Stimulated activated memory B cell treated with anti-CD40 and anti-IgM and Interleukin-4, amounts not matched to agents 10 μg/mL and 1 μg/mL and 100 μg/mL, for 72 hours (primary cell): ENCODE measurements at regions not wholly inside any gene's neighbourhood (a gene's known extent, or its start where the extent isn't known, plus 50 kb on each side); places are given as distances from the start of the nearest gene placed in this dataset.
"Not testable (repeated sequence)": the region's sequence is repeated elsewhere in the genome, so short reads cannot be mapped to it uniquely, and the experiment has no call there.

Experiments
- ATAC-seq: fragments of 150-1000 bp; cut with Tn5 transposase; 2 replicates; pipeline ENCODE4 v1.10.0; 2021
- H3K27ac Mint-ChIP-seq: one replicate; pipeline ENCODE4 v1.8.0; 2022; ENCODE audit warnings: mild to moderate bottlenecking, mixed read lengths
- H3K27me3 Mint-ChIP-seq: one replicate; pipeline ENCODE4 v1.8.0; 2022; ENCODE audit warnings: mixed read lengths
- H3K36me3 Mint-ChIP-seq: one replicate; pipeline ENCODE4 v1.8.0; 2022; ENCODE audit warnings: mixed read lengths
- H3K4me1 Mint-ChIP-seq: one replicate; pipeline ENCODE4 v1.8.0; 2022; ENCODE audit warnings: mixed read lengths
- H3K4me3 Mint-ChIP-seq: one replicate; pipeline ENCODE4 v1.8.0; 2022; ENCODE audit warnings: mild to moderate bottlenecking, moderate library complexity, mixed read lengths
- H3K9me3 Mint-ChIP-seq: one replicate; pipeline ENCODE4 v1.8.0; 2022; ENCODE audit warnings: mixed read lengths

- H3K9me3 Mint-ChIP-seq = no peaks in the 10 kb centered on the region
- H3K4me1 Mint-ChIP-seq = no peaks in the 10 kb centered on the region
- H3K36me3 Mint-ChIP-seq = no peaks in the 10 kb centered on the region
- no peak overlapping the region for H3K27ac Mint-ChIP-seq
- H3K4me3 Mint-ChIP-seq = no peak overlapping the region
- no peak for ATAC-seq
- H3K27me3 Mint-ChIP-seq = no peaks in the 10 kb centered on the region
Measured at GRCh38 chr2:192578780-192579179, 384.0 kb upstream of the TMEFF2 start.

GRCh38 chr2:192577706-192578105 lies 383.0 kb upstream of the TMEFF2 start:
- no peaks in the 10 kb centered on the region for H3K9me3 Mint-ChIP-seq
- ATAC-seq = no peak
- no peak overlapping the region for H3K4me3 Mint-ChIP-seq
- H3K27me3 Mint-ChIP-seq = no peaks in the 10 kb centered on the region
- H3K27ac Mint-ChIP-seq = no peak overlapping the region
- no peaks in the 10 kb centered on the region for H3K4me1 Mint-ChIP-seq
- no peaks in the 10 kb centered on the region for H3K36me3 Mint-ChIP-seq

DNA sequence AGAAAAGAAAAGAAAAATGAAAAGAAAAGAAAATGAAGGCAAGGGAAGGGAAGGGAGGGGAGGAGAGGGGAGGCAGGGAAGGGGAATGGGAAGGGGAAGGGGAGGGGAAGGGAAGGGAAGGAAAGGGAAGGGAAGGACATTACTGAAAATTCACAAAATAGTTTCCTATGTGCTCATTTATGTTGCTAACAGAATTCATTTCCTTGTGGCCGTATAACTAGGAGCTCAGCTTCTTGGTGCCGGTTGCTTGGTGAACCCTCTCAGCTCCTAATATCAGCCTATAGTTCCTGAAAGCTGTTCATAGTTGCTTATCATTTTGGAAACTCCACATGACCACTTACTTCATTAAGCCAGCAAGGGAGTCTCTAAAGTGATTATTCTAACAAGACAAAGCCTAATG lies 379.8 kb upstream of the TMEFF2 start:
- Mint-ChIP-seq H3K36me3 (no peaks in the 10 kb centered on the region), H3K27ac (no peak overlapping the region), H3K27me3 (no peaks in the 10 kb centered on the region), H3K9me3 (no peaks in the 10 kb centered on the region), H3K4me3 (no peak overlapping the region), H3K4me1 (no peaks in the 10 kb centered on the region)
- ATAC-seq = no peak

DNA sequence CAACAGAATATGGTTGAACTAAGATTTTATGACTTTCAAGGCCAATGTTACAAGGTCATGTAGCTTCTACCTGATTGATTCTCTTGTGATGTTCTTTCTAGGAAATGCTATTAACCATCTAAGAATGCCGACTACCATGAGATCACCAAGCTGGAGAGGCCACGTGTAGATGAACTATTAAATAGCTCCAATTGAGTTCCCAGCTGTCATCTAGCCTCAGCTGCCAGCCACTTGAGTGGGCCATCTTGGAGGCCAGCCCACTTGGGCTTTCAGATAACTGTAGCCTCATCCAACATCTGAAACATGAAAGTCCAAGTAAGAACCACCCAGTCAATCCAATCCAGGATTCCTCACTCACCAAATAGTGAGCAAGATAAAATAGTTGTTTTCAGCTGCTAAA lies 376.9 kb upstream of the TMEFF2 start:
- no peaks in the 10 kb centered on the region for H3K4me1 Mint-ChIP-seq
- no peaks in the 10 kb centered on the region for H3K9me3 Mint-ChIP-seq
- H3K36me3 Mint-ChIP-seq = no peaks in the 10 kb centered on the region
- ATAC-seq = no peak
- no peak overlapping the region for H3K4me3 Mint-ChIP-seq
- no peaks in the 10 kb centered on the region for H3K27me3 Mint-ChIP-seq
- no peak overlapping the region for H3K27ac Mint-ChIP-seq

DNA sequence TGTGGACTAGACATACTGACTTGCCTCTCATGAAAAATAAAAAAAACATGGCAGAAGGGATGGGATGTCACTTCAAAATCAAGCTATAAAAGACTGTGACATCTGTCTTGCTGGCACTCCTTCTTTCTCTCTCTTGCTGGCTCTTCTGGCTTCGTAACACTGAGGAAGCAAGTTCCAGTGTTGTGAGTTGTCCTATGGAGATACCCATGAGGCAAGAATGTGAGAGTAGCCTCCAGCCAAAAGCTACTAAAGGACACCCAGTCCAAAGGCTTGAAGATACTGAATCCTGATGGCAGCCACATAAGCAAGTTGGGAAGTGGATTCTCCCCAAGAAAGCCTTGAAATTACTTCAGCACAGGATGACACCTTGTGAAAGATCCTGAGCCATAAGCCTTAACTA lies 376.1 kb upstream of the TMEFF2 start:
- H3K27me3 Mint-ChIP-seq = no peaks in the 10 kb centered on the region
- H3K4me3 Mint-ChIP-seq = no peak overlapping the region
- H3K36me3 Mint-ChIP-seq = no peaks in the 10 kb centered on the region
- no peaks in the 10 kb centered on the region for H3K4me1 Mint-ChIP-seq
- H3K27ac Mint-ChIP-seq = no peak overlapping the region
- ATAC-seq = no peak
- no peaks in the 10 kb centered on the region for H3K9me3 Mint-ChIP-seq

- Mint-ChIP-seq H3K9me3 (no peaks in the 10 kb centered on the region), H3K4me3 (no peak overlapping the region)
Measured at GRCh38 chr2:192566863-192567262, 372.1 kb upstream of the TMEFF2 start.

GRCh38 chr2:192560326-192560725 lies 365.6 kb upstream of the TMEFF2 start:
- Mint-ChIP-seq H3K9me3 (no peaks in the 10 kb centered on the region), H3K36me3 (no peaks in the 10 kb centered on the region), H3K4me1 (no peaks in the 10 kb centered on the region), H3K27me3 (no peaks in the 10 kb centered on the region), H3K27ac (no peak overlapping the region), H3K4me3 (no peak overlapping the region)
- no peak for ATAC-seq

More at GRCh38 chr2:192566863-192567262, 372.1 kb upstream of the TMEFF2 start:
- ATAC-seq = no peak
- Mint-ChIP-seq H3K36me3 (no peaks in the 10 kb centered on the region), H3K4me1 (no peaks in the 10 kb centered on the region), H3K27ac (no peak overlapping the region), H3K27me3 (no peaks in the 10 kb centered on the region)

DNA sequence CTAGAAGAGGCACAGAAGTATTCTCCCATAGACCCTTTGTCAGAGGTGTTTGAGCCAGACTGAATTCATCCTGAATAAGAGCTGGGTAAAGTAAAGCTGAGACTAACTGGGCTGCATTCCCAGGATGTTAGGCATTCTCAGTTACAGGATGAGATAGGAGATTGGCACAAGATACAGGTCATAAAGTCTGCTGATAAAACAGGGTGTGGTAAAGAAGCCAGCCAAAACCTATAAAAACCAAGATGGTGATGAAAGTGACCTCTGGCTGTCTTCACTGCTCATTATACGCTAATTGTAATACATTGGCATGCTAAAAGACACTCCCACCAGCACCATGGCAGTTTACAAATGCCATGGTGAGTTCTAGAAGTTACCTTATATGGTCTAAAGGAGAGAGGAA lies 364.9 kb upstream of the TMEFF2 start:
- no peak overlapping the region for H3K4me3 Mint-ChIP-seq
- no peaks in the 10 kb centered on the region for H3K36me3 Mint-ChIP-seq
- H3K27me3 Mint-ChIP-seq = no peaks in the 10 kb centered on the region
- ATAC-seq = no peak
- no peak overlapping the region for H3K27ac Mint-ChIP-seq
- no peaks in the 10 kb centered on the region for H3K9me3 Mint-ChIP-seq
- no peaks in the 10 kb centered on the region for H3K4me1 Mint-ChIP-seq

GRCh38 chr2:192558637-192559036 lies 363.9 kb upstream of the TMEFF2 start:
- no peaks in the 10 kb centered on the region for H3K4me1 Mint-ChIP-seq
- H3K36me3 Mint-ChIP-seq = no peaks in the 10 kb centered on the region
- H3K27ac Mint-ChIP-seq = no peak overlapping the region
- no peaks in the 10 kb centered on the region for H3K27me3 Mint-ChIP-seq
- no peaks in the 10 kb centered on the region for H3K9me3 Mint-ChIP-seq
- ATAC-seq = no peak
- no peak overlapping the region for H3K4me3 Mint-ChIP-seq

GRCh38 chr2:192555740-192556139 lies 361.0 kb upstream of the TMEFF2 start:
- H3K27me3 Mint-ChIP-seq = no peaks in the 10 kb centered on the region
- no peak overlapping the region for H3K4me3 Mint-ChIP-seq
- H3K4me1 Mint-ChIP-seq = no peaks in the 10 kb centered on the region
- no peak overlapping the region for H3K27ac Mint-ChIP-seq
- H3K36me3 Mint-ChIP-seq = no peaks in the 10 kb centered on the region
- no peak for ATAC-seq
- no peaks in the 10 kb centered on the region for H3K9me3 Mint-ChIP-seq

DNA sequence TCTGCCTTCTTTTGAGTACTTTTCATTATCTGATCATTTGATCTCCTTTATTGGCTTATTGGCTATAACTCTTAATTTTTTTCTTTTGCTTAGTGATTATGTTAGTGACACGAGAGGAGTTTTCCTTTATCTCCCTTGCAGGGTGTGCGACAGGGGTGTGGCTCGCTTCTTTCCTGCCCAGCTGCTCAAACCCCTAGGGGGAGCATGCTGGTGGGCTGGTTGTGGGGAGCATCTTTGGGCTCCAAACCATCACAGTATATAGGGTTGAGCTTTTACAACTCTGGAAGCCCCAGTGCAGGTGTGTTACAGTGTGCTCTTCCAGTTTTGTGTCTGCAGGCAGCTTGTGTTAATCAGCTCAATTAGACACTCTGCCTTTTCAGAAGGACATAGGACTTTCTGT lies 357.0 kb upstream of the TMEFF2 start:
- Mint-ChIP-seq H3K27ac (no peak overlapping the region), H3K4me1 (no peaks in the 10 kb centered on the region), H3K9me3 (no peaks in the 10 kb centered on the region)

GRCh38 chr2:192546565-192546964 lies 351.8 kb upstream of the TMEFF2 start:
- no peak for ATAC-seq
- no peak overlapping the region for H3K27ac Mint-ChIP-seq
- H3K9me3 Mint-ChIP-seq = no peaks in the 10 kb centered on the region
- no peaks in the 10 kb centered on the region for H3K36me3 Mint-ChIP-seq
- no peak overlapping the region for H3K4me3 Mint-ChIP-seq
- H3K27me3 Mint-ChIP-seq = no peaks in the 10 kb centered on the region
- H3K4me1 Mint-ChIP-seq = no peaks in the 10 kb centered on the region

More for the DNA sequence above, 357.0 kb upstream of the TMEFF2 start:
- no peaks in the 10 kb centered on the region for H3K27me3 Mint-ChIP-seq
- ATAC-seq = no peak
- H3K36me3 Mint-ChIP-seq = no peaks in the 10 kb centered on the region
- H3K4me3 Mint-ChIP-seq = no peak overlapping the region

GRCh38 chr2:192544371-192544955 lies 349.7 kb upstream of the TMEFF2 start:
- ATAC-seq = no peak
- Mint-ChIP-seq H3K36me3 (no peaks in the 10 kb centered on the region), H3K4me1 (no peaks in the 10 kb centered on the region), H3K27ac (no peak overlapping the region), H3K9me3 (no peaks in the 10 kb centered on the region), H3K27me3 (no peaks in the 10 kb centered on the region), H3K4me3 (no peak overlapping the region)

GRCh38 chr2:192542148-192543066 lies 347.7 kb upstream of the TMEFF2 start:
- not testable (repeated sequence) for H3K36me3 Mint-ChIP-seq, H3K27me3 Mint-ChIP-seq, ATAC-seq, H3K27ac Mint-ChIP-seq, H3K4me3 Mint-ChIP-seq, H3K4me1 Mint-ChIP-seq, H3K9me3 Mint-ChIP-seq

DNA sequence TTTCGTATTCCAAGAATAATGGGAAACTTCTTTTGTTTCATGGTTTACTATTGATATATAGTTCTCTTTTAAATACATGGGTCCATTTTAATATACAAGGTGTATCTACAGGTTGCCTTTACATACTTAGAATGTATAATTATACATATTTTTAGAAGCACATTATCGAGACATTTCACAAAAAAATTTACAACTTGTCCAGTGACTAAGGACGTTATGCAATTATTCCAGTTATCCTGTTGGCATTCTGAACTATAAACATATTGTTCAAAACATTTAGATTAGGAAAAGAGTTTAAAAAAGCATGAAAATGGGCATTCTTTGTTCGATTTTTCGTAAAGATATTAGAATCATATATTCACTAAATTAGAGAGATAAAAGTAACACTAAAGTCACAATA lies 344.6 kb upstream of the TMEFF2 start:
- Mint-ChIP-seq H3K9me3 (no peaks in the 10 kb centered on the region), H3K27me3 (no peaks in the 10 kb centered on the region), H3K27ac (no peak overlapping the region), H3K4me1 (no peaks in the 10 kb centered on the region), H3K4me3 (no peak overlapping the region), H3K36me3 (no peaks in the 10 kb centered on the region)
- no peak for ATAC-seq

DNA sequence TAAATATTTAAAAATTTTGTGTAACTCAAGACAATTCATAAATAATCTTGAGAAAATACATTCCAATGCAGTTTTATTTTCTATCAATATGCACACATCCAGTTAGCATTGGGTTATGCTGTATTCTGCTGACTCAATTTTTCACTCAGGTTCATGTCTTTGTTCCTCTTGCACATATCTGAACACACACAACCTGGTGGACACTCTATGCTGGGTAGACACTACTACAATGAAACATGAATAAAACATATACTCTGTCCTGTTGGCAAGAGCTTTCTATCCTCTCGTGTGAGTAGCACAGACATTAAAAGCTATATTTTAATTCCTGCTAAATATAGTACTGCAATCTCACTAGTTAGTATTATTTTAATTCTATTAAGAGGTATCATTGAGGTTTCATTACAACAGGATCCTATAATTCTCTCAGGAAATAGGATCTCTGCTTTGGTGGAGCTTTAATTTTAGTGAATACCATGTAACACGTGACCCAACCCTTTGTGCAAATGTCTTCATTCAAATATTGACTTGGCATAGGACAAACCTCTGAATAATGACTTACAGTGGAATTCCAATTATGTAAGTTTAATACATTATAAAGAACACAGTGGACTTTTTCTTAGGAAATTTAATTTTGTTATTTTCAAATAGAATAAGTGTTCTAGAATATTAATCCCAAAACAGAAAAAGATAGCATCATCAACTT lies 342.3 kb upstream of the TMEFF2 start:
- no peak overlapping the region for H3K27ac Mint-ChIP-seq
- no peaks in the 10 kb centered on the region for H3K4me1 Mint-ChIP-seq
- no peak overlapping the region for H3K4me3 Mint-ChIP-seq
- H3K9me3 Mint-ChIP-seq = no peaks in the 10 kb centered on the region
- no peaks in the 10 kb centered on the region for H3K27me3 Mint-ChIP-seq
- no peak for ATAC-seq
- no peaks in the 10 kb centered on the region for H3K36me3 Mint-ChIP-seq
